ENCODE measurements at regions not wholly inside any gene's neighbourhood (a gene's known extent, or its start where the extent isn't known, plus 50 kb on each side); places are given as distances from the start of the nearest gene placed in this dataset.

- TF ChIP-seq POLR2A (IDR thresholded peaks at IDR 0.05): no peak
- no peak for TF ChIP-seq CTCF (IDR thresholded peaks at IDR 0.05)
These were observed 602.1 kb upstream of the TMEM132C start for GRCh38 chr12:127664901-127665300.

GRCh38 chr12:127667131-127667685, 599.8 kb upstream of the TMEM132C start:
- H3K36me3 ChIP-seq: no peaks in the 10 kb centered on the region
- ATAC-seq: no peak
- TF ChIP-seq CTCF (IDR thresholded peaks at IDR 0.05): no peak
- no peak for TF ChIP-seq POLR2A (IDR thresholded peaks at IDR 0.05)
- 58 to 61% (median 58%) methylated on average over 3 of the region's 3 CpGs for WGBS, 4 donors
- no peaks in the 10 kb centered on the region for H3K9me3 ChIP-seq
- H3K27me3 ChIP-seq: peaks cover 0 to 9% (median 0%) of the 10 kb centered on the region in 9 donors
- intact Hi-C loops (cut with DNase I): no loop called here
- no peaks in the 10 kb centered on the region for H3K4me1 ChIP-seq
- no peak overlapping the region for H3K4me3 ChIP-seq
- no peak for DNase-seq
- no peak overlapping the region for H3K27ac ChIP-seq

More at GRCh38 chr12:127664901-127665300, 602.1 kb upstream of the TMEM132C start:
- intact Hi-C loops (cut with DNase I): no loop called here
- no peak for ATAC-seq
- Histone ChIP-seq H3K27me3 (peaks cover 0 to 9% (median 0%) of the 10 kb centered on the region in 9 donors), H3K36me3 (no peaks in the 10 kb centered on the region), H3K27ac (no peak overlapping the region), H3K4me1 (no peaks in the 10 kb centered on the region), H3K9me3 (no peaks in the 10 kb centered on the region), H3K4me3 (no peak overlapping the region)
- no peak for DNase-seq
- WGBS, 4 donors: 58 to 70% (median 66%) methylated on average over 4 of the region's 4 CpGs

- Histone ChIP-seq H3K4me3 (no peak overlapping the region), H3K36me3 (no peaks in the 10 kb centered on the region), H3K27ac (no peak overlapping the region), H3K27me3 (peaks cover 0 to 9% (median 0%) of the 10 kb centered on the region in 9 donors), H3K9me3 (no peaks in the 10 kb centered on the region), H3K4me1 (no peaks in the 10 kb centered on the region)
- DNase-seq (no peak), ATAC-seq (no peak)
- TF ChIP-seq CTCF (IDR thresholded peaks at IDR 0.05): no peak
- TF ChIP-seq POLR2A (IDR thresholded peaks at IDR 0.05): no peak
- intact Hi-C loops (cut with DNase I): loop anchor here in 3 of 10 donors (10.0 kb wide), 2 partner anchors 555 to 565 kb away; no protein-coding TSS in a partner anchor
- WGBS, 4 donors: 88 to 92% (median 90%) methylated on average over 5 of the region's 5 CpGs
These were observed 596.7 kb upstream of the TMEM132C start for GRCh38 chr12:127670294-127670693.

GRCh38 chr12:127670796-127671195, 596.2 kb upstream of the TMEM132C start:
- ATAC-seq: no peak
- no peak for DNase-seq
- Histone ChIP-seq H3K36me3 (no peaks in the 10 kb centered on the region), H3K4me1 (no peaks in the 10 kb centered on the region), H3K27ac (no peak overlapping the region), H3K4me3 (no peak overlapping the region), H3K9me3 (no peaks in the 10 kb centered on the region), H3K27me3 (peaks cover 0 to 9% (median 0%) of the 10 kb centered on the region in 9 donors)
- no peak for TF ChIP-seq POLR2A (IDR thresholded peaks at IDR 0.05)
- intact Hi-C loops (cut with DNase I): loop anchor here in 3 of 10 donors (10.0 kb wide), 2 partner anchors 556 to 566 kb away; no protein-coding TSS in a partner anchor
- 65 to 82% (median 71%) methylated on average over 4 to 5 of the region's 5 CpGs for WGBS, 4 donors

- H3K4me3 ChIP-seq: no peak overlapping the region
- 69 to 87% (median 75%) methylated on average over 6 of the region's 6 CpGs for WGBS, 4 donors
- no peaks in the 10 kb centered on the region for H3K36me3 ChIP-seq
- peaks cover 0 to 8% (median 0%) of the 10 kb centered on the region in 12 donors for H3K4me1 ChIP-seq
- ATAC-seq (no peak), DNase-seq (no peak)
- H3K27me3 ChIP-seq: no peaks in the 10 kb centered on the region
- intact Hi-C loops (cut with DNase I): loop anchor here in 6 of 10 donors (5.0 to 10.0 kb wide), 5 partner anchors 251 to 571 kb away; no protein-coding TSS in a partner anchor
- no peak for TF ChIP-seq CTCF (IDR thresholded peaks at IDR 0.05)
- TF ChIP-seq POLR2A (IDR thresholded peaks at IDR 0.05): no peak
- H3K9me3 ChIP-seq: no peaks in the 10 kb centered on the region
- no peak overlapping the region for H3K27ac ChIP-seq
These were observed 591.0 kb upstream of the TMEM132C start for GRCh38 chr12:127675936-127676335.

Data from heart left ventricle (tissue), 16 donors.